Astrocyte of the spinal cord (primary cell): ENCODE measurements at regions not wholly inside any gene's neighbourhood (a gene's known extent, or its start where the extent isn't known, plus 50 kb on each side); places are given as distances from the start of the nearest gene placed in this dataset.
A peak's percentile ranks its signal among the peaks of the same experiment; 100 is the strongest.

ENCODE experiments used
- DNase-seq: peaks from one replicate; pipeline ENCODE4 v3.0.0; 2011; ENCODE audit warnings: low read depth, low spot score
- H3K4me3 ChIP-seq: 2 replicates; pipeline ENCODE4 v1.5.1; 2011; ENCODE audit warnings: low read depth, mild to moderate bottlenecking, low read length, moderate library complexity
- in situ Hi-C: cut with HindIII; loops from 2 replicates; pipeline ENCODE4 v1.10.0; 2017; ENCODE audit warnings: low sequenced_read_pairs
- TF ChIP-seq, protein P1 (sequence below): IDR thresholded peaks from 2 replicates; pipeline ENCODE4 v1.5.1; 2012; ENCODE audit warnings: low read depth, mild to moderate bottlenecking, low read length, inconsistent platforms

DNA sequence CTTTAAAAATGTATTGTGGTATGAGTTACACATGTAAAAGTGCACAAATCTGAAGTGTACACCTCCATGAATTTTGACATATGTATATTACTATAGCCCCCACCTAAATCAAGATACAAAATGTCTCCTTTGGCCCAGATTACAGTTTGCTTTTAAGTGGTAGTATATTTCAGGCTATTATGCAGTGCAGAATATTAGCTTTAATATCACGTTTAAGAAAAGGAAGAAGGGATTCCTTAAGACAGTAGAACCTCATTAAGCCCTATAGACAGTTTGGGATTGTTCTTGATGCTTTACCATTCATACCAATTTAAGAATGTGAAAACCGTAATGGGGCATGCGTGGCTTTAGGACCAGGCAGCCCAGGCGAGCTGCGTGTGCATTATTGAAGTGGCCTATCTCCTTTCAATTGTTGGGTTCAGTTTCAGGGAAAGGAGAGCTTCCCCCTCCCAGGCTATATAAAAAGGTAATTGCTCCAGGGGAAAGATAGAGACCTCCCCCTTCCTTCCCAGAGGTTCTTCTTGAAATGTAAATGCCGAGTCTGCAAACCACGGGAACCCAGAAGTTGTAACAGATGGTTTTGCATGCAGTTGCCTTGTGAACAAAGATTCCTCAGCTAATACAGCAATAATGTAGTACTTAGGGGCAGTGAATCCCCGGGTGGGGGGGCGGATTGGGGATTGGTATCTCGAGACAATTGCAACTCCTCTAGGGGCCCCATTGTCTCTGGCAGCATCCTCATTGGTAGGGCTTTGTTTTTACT lies 106.1 kb downstream of the UCHL1 start:
- H3K4me3 ChIP-seq = no peak overlapping the region
- in situ Hi-C loops = no loop called here
- TF ChIP-seq, protein P1, sequence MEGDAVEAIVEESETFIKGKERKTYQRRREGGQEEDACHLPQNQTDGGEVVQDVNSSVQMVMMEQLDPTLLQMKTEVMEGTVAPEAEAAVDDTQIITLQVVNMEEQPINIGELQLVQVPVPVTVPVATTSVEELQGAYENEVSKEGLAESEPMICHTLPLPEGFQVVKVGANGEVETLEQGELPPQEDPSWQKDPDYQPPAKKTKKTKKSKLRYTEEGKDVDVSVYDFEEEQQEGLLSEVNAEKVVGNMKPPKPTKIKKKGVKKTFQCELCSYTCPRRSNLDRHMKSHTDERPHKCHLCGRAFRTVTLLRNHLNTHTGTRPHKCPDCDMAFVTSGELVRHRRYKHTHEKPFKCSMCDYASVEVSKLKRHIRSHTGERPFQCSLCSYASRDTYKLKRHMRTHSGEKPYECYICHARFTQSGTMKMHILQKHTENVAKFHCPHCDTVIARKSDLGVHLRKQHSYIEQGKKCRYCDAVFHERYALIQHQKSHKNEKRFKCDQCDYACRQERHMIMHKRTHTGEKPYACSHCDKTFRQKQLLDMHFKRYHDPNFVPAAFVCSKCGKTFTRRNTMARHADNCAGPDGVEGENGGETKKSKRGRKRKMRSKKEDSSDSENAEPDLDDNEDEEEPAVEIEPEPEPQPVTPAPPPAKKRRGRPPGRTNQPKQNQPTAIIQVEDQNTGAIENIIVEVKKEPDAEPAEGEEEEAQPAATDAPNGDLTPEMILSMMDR = no peak
- no peak for DNase-seq

DNA sequence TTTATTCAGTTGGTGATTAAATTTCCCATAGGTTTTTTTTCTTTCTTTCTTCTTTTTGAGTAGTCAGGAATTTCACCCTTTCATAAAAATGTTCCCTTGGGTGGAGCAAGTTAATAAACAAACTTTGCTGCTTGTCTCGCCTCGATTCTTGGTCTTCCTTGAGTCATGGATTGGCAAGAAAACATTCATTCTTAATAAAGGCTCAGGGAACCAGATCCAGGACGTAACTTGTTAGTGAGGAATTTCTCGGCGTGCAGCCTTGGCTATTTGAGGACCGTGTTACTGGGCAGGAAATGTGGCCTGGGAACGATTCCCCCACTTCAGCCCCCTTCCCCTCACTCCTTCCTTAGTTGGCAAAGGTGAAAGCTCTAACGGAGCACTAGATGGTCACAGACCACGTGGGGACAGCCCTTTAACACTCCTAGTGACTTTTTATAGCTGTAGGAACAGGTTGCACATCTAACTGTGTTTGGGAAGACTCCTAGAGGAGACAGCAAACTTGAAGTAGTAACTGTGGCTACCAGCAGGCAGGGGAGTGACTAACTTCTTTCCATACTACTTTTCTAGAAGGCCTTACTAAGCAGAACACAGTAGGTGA lies 106.8 kb downstream of the UCHL1 start:
- no peak overlapping the region for H3K4me3 ChIP-seq
- TF ChIP-seq, protein P1 = no peak
- peak; percentile 24 for DNase-seq
- in situ Hi-C loops = no loop called here

DNA sequence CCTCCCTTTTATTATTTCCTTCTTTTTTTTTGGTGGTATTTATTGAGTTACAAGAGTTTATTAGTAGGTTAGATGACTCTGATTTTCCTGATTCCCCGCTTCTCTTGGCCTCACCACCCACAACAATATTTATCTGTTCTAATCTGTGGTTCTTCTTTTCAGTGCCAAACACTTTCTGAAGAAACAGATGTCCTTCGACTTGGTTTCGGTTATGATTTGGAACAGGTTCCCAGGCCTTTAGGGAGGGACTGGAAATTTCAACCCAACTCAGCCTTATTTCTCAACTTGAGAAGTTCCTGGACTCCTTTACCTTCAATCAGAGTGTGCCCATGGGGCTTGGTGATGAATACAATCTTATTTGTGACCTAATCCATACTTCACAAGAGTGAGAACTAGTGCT lies 108.1 kb downstream of the UCHL1 start:
- H3K4me3 ChIP-seq = no peak overlapping the region
- no peak for DNase-seq
- in situ Hi-C loops = no loop called here
- TF ChIP-seq, protein P1 = no peak

DNA sequence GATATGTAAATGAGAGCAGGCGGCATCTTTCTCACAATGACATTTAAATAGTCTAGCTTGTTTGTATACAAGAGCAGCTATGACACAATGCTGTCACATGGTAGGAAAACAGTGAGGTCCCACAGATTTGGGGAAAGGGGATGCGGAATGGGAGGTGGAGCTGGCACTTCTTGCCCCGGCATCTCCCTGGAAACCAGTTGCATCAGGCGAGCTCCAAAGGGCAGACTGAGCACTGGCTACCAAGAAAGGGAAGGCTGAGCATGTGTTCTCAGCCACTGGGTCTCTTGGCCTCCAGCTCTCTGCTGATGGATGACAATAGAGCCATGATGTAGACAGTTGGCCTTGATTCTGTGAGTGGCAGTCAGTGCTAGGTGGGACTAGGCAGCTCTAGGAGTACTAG lies 109.0 kb downstream of the UCHL1 start:
- DNase-seq = no peak
- no peak overlapping the region for H3K4me3 ChIP-seq
- in situ Hi-C loops = no loop called here
- TF ChIP-seq, protein P1 = no peak

DNA sequence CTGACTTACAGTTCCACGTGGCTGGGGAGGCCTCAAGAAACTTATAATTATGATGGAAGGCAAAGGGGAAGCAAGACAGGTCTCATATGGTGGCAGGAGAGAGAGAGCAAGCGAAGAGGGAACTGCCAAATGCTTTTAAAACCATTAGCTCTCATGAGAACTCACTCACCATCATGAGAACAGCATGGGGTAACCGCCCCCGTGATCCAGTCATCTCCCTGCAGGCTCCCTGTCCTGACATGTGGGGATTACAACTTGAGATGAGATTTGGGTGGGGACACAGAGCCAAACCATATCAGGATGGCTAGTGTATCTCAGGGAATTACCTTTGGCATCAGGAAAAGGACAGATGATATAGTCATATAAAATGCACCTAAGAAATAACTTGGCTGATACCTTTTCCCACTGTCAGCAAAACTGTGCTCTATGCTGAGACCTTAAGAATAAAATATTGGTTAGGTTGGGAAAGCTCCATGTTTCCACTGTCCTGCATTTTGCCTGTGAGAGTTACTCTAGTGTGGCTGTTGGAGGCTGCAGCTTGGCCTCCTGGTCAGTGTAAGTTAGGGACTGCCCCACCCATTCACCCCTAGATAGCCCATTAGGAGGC lies 110.3 kb downstream of the UCHL1 start:
- no peak for DNase-seq

DNA sequence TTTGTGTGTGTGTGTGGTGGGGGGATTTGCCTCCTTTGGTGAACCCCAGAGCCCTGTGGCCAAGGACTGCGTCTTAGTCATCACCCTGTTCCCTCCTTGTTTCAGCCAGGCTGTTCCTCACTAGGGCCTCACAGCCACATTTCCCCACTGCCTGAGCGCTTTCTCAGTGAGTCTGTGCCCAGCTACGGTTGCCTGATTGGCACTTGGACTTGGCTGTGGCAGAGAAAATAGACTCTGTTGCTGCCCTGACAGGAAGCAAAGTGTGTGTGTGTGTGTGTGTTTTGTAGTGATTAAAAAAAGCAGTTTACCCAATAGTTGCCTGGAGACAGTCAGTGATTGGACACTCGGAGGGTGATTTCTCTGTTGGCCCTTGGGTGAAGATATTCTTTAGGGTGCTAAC lies 113.0 kb downstream of the UCHL1 start:
- H3K4me3 ChIP-seq = no peak overlapping the region
- TF ChIP-seq, protein P1 = no peak
- DNase-seq = no peak
- in situ Hi-C loops = no loop called here

More for the DNA sequence above, 110.3 kb downstream of the UCHL1 start:
- TF ChIP-seq, protein P1 = no peak
- in situ Hi-C loops = no loop called here
- H3K4me3 ChIP-seq = no peak overlapping the region
